Choroid plexus epithelial cell (primary cell): ENCODE measurements at regions not wholly inside any gene's neighbourhood (a gene's known extent, or its start where the extent isn't known, plus 50 kb on each side); places are given as distances from the start of the nearest gene placed in this dataset.

Experiments used
- DNase-seq: peaks from one replicate; pipeline ENCODE4 v3.0.0-alpha.2; 2010; ENCODE audit warnings: low read depth
- H3K4me3 ChIP-seq: 2 replicates; pipeline ENCODE4 v1.5.1; 2011; ENCODE audit warnings: low read depth, mild to moderate bottlenecking, control low read depth, low read length, moderate library complexity
- CTCF ChIP-seq: conservative IDR thresholded peaks from 2 replicates; pipeline ENCODE4 v1.5.1; 2011; ENCODE audit warnings: low read depth, mild to moderate bottlenecking, control low read depth, inconsistent platforms, low read length, moderate library complexity

GRCh38 chr12:114990381-114990780 is 306.4 kb upstream of the TBX3 start:
- no peak for DNase-seq
- no peak overlapping the region for H3K4me3 ChIP-seq
- TF ChIP-seq CTCF: no peak

GRCh38 chr12:114986849-114987248 is 302.9 kb upstream of the TBX3 start:
- TF ChIP-seq CTCF: no peak
- no peak overlapping the region for H3K4me3 ChIP-seq
- DNase-seq: no peak

GRCh38 chr12:114986178-114986714 is 302.3 kb upstream of the TBX3 start:
- no peak for TF ChIP-seq CTCF
- DNase-seq: no peak
- H3K4me3 ChIP-seq: no peak overlapping the region

GRCh38 chr12:114984634-114985061 is 300.7 kb upstream of the TBX3 start:
- no peak for TF ChIP-seq CTCF
- no peak for DNase-seq
- H3K4me3 ChIP-seq: no peak overlapping the region

- DNase-seq: peak; percentile 39
- no peak overlapping the region for H3K4me3 ChIP-seq
- no peak for TF ChIP-seq CTCF
Observed at GRCh38 chr12:114982760-114983159, 298.8 kb upstream of the TBX3 start.

DNA sequence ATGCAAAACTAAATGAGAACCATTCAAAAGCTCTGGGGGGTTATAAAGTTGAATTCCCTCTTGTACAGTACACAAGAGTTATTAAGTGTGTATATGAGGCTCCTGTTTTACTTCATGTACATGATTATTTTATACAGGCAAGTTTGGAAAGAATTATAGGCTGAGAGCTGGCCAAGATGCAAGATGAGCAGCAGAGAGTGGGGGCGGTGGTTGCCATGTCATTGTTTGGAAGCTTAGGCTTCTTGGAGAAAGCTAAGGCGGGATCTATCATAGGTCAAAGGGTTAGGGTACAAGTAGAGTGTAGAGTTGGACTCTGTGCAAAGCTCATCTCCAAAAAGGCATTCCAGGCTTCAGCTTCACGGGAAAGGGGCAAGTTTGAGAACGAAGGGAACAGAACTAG is 297.1 kb upstream of the TBX3 start:
- no peak for TF ChIP-seq CTCF
- no peak for DNase-seq
- H3K4me3 ChIP-seq: no peak overlapping the region

DNA sequence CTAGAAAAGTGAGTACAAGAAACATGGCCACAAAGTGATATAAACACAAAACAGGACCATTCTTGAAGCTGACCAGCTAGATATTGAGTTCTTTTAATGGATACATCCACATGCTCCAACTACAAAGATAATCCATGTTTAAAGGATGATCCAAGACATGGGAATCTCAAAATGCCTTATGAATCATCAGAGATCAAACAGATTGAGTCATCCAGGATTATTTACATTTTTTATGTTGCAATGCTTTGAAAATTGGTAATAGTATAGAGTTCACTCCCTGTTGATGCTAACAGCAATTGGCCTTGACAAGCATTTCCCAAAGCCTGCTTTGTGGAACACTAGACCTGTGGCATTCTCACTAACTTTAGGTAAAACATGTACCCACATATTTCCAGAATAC is 293.0 kb upstream of the TBX3 start:
- no peak overlapping the region for H3K4me3 ChIP-seq
- DNase-seq: peak; percentile 43
- TF ChIP-seq CTCF: no peak
